H9 (cell line): ENCODE measurements at regions not wholly inside any gene's neighbourhood (a gene's known extent, or its start where the extent isn't known, plus 50 kb on each side); places are given as distances from the start of the nearest gene placed in this dataset.

Experiments used
- DNase-seq: peaks from one replicate; pipeline ENCODE4 v3.0.0-alpha.2; 2017
- H2AFZ ChIP-seq: one replicate; pipeline ENCODE4 v1.6.1; 2013; ENCODE audit warnings: mild to moderate bottlenecking, low read length, control low read depth, moderate library complexity
- H2AK5ac ChIP-seq: 2 replicates; pipeline ENCODE4 v1.6.1; 2013; ENCODE audit warnings: low read length, control low read depth, mixed read lengths; ENCODE audit not compliant: insufficient read length
- H2BK120ac ChIP-seq: one replicate; pipeline ENCODE4 v1.6.1; 2013; ENCODE audit warnings: low read depth, mild to moderate bottlenecking, low read length, control low read depth, inconsistent platforms; ENCODE audit not compliant: poor library complexity, severe bottlenecking
- H2BK12ac ChIP-seq: 2 replicates; pipeline ENCODE4 v1.6.1; 2013; ENCODE audit warnings: low read length, control low read depth, mixed read lengths, low read depth; ENCODE audit not compliant: insufficient read length
- H2BK15ac ChIP-seq: 2 replicates; pipeline ENCODE4 v1.6.1; 2013; ENCODE audit warnings: low read depth, low read length, control low read depth
- H2BK20ac ChIP-seq: one replicate; pipeline ENCODE4 v1.6.1; 2013; ENCODE audit warnings: low read depth, mild to moderate bottlenecking, low read length, control low read depth, inconsistent platforms; ENCODE audit not compliant: poor library complexity, severe bottlenecking
- H2BK5ac ChIP-seq: 2 replicates; pipeline ENCODE4 v1.6.1; 2013; ENCODE audit warnings: low read length, control low read depth, mixed read lengths; ENCODE audit not compliant: insufficient read length
- H3K14ac ChIP-seq: 2 replicates; pipeline ENCODE4 v1.6.1; 2013; ENCODE audit warnings: low read length, control low read depth; ENCODE audit not compliant: insufficient read depth
- H3K18ac ChIP-seq: 2 replicates; pipeline ENCODE4 v1.6.1; 2013; ENCODE audit warnings: low read depth, mild to moderate bottlenecking, mixed read lengths, low read length, control low read depth; ENCODE audit not compliant: insufficient read length
- H3K23ac ChIP-seq: 2 replicates; pipeline ENCODE4 v1.6.1; 2013; ENCODE audit warnings: low read length, control low read depth, mixed read lengths, low read depth; ENCODE audit not compliant: insufficient read length
- H3K23me2 ChIP-seq: 2 replicates; pipeline ENCODE4 v1.6.1; 2013; ENCODE audit warnings: low read depth, mild to moderate bottlenecking, mixed read lengths, low read length, control low read depth; ENCODE audit not compliant: insufficient read length, poor library complexity, severe bottlenecking
- H3K27ac ChIP-seq: 2 replicates; pipeline ENCODE4 v1.5.1; 2013; ENCODE audit warnings: low read length, control low read depth, mixed read lengths, low read depth; ENCODE audit not compliant: insufficient read length
- H3K27me3 ChIP-seq: 2 replicates; pipeline ENCODE4 v1.6.1; 2013; ENCODE audit warnings: low read length, control low read depth, inconsistent platforms; ENCODE audit not compliant: insufficient read depth
- H3K4ac ChIP-seq: 2 replicates; pipeline ENCODE4 v1.6.1; 2013; ENCODE audit warnings: low read depth, mild to moderate bottlenecking, control low read depth, inconsistent platforms, low read length, moderate library complexity
- H3K4me1 ChIP-seq: 2 replicates; pipeline ENCODE4 v1.6.1; 2013; ENCODE audit warnings: low read length, control low read depth, inconsistent platforms; ENCODE audit not compliant: insufficient read depth
- H3K4me2 ChIP-seq: 2 replicates; pipeline ENCODE4 v1.6.1; 2013; ENCODE audit warnings: low read length, control low read depth, mixed read lengths; ENCODE audit not compliant: insufficient read length, insufficient read depth
- H3K56ac ChIP-seq: 2 replicates; pipeline ENCODE4 v1.6.1; 2013; ENCODE audit warnings: low read depth, mild to moderate bottlenecking, mixed read lengths, low read length, control low read depth; ENCODE audit not compliant: insufficient read length
- H3K79me1 ChIP-seq: 2 replicates; pipeline ENCODE4 v1.6.1; 2013; ENCODE audit warnings: low read depth, mild to moderate bottlenecking, moderate library complexity, low read length, control low read depth, inconsistent platforms; ENCODE audit not compliant: insufficient read depth, poor library complexity, severe bottlenecking
- H3K79me2 ChIP-seq: 2 replicates; pipeline ENCODE4 v1.6.1; 2013; ENCODE audit warnings: low read length, control low read depth, inconsistent platforms; ENCODE audit not compliant: insufficient read depth
- H3K9ac ChIP-seq: 2 replicates; pipeline ENCODE4 v1.6.1; 2013; ENCODE audit warnings: low read length, control low read depth, mixed read lengths; ENCODE audit not compliant: insufficient read length; ENCODE audit errors: extremely low read depth
- H3K9me3 ChIP-seq: one replicate; pipeline ENCODE4 v1.6.1; 2013; ENCODE audit warnings: low read depth, low read length, inconsistent platforms; ENCODE audit not compliant: control insufficient read depth
- H3T11ph ChIP-seq: one replicate; pipeline ENCODE4 v1.6.1; 2013; ENCODE audit warnings: mild to moderate bottlenecking, low read length, control low read depth, inconsistent platforms
- H4K20me1 ChIP-seq: one replicate; pipeline ENCODE4 v1.6.1; 2013; ENCODE audit not compliant: control insufficient read depth, insufficient read length, insufficient read depth
- H4K5ac ChIP-seq: 2 replicates; pipeline ENCODE4 v1.6.1; 2013; ENCODE audit warnings: low read depth, mild to moderate bottlenecking, mixed read lengths, low read length, control low read depth; ENCODE audit not compliant: insufficient read length
- H4K8ac ChIP-seq: replicated peaks from 2 replicates; pipeline ENCODE4 v1.6.1; 2013; ENCODE audit warnings: low read length, control low read depth, mixed read lengths, low read depth; ENCODE audit not compliant: insufficient read length
- H4K91ac ChIP-seq: 2 replicates; pipeline ENCODE4 v1.6.1; 2013; ENCODE audit warnings: low read depth, mild to moderate bottlenecking, moderate library complexity, mixed read lengths, low read length, control low read depth; ENCODE audit not compliant: insufficient read length
- H3K27ac Mint-ChIP-seq, 3 experiments: 2 replicates in 2 of 3; 3 replicates in 1 of 3; pipeline ENCODE4 v1.8.0; 2020 to 2021; ENCODE audit warnings: mixed read lengths in 3 of 3, mild to moderate bottlenecking in 1 of 3, moderate library complexity in 1 of 3
- H3K27me3 Mint-ChIP-seq: 2 replicates; pipeline ENCODE4 v1.8.0; 2021; ENCODE audit warnings: low read depth, mild to moderate bottlenecking, moderate library complexity, mixed read lengths
- H3K36me3 Mint-ChIP-seq, 3 experiments: 2 replicates in 2 of 3; 3 replicates in 1 of 3; pipeline ENCODE4 v1.8.0; 2020 to 2021; ENCODE audit warnings: low read depth in 3 of 3, mixed read lengths in 3 of 3; ENCODE audit not compliant: insufficient read depth in 1 of 3
- H3K4me1 Mint-ChIP-seq, 2 experiments: 2 replicates each; pipeline ENCODE4 v1.8.0; 2020; ENCODE audit warnings: mixed read lengths in 2 of 2
- H3K4me3 Mint-ChIP-seq, 2 experiments: 2 replicates in 1 of 2; 3 replicates in 1 of 2; pipeline ENCODE4 v1.8.0; 2020 to 2021; ENCODE audit warnings: mild to moderate bottlenecking in 2 of 2, mixed read lengths in 2 of 2, moderate library complexity in 1 of 2
- H3K9me3 Mint-ChIP-seq, 2 experiments: 2 replicates in 1 of 2; 3 replicates in 1 of 2; pipeline ENCODE4 v1.8.0; 2020; ENCODE audit warnings: mild to moderate bottlenecking in 2 of 2, mixed read lengths in 2 of 2, moderate library complexity in 1 of 2
- WGBS: extraction: QIAGEN DNeasy Blood & Tissue Kit; methylation state at CpG from one replicate; pipeline ENCODE4 v1.1.7; 2013; ENCODE audit warnings: missing lambda C conversion rate, low lambda C conversion rate, mixed read lengths; ENCODE audit not compliant: insufficient read length; ENCODE audit errors: extremely low coverage; 5-methylcytosine and 5-hydroxymethylcytosine counted together
- TF ChIP-seq, protein P1 (sequence below): fragments of 200-600 bp; sonication (generic); conservative IDR thresholded peaks from 3 replicates; pipeline ENCODE4 v1.8.0; 2021; ENCODE audit warnings: antibody characterized with exemption, mild to moderate bottlenecking

- Histone ChIP-seq H2AK5ac (no peak overlapping the region), H3K56ac (no peak overlapping the region), H2BK15ac (no peak overlapping the region), H3K79me1 (no peaks in the 10 kb centered on the region), H3K4me1 (no peaks in the 10 kb centered on the region), H3K4me2 (no peak overlapping the region), H4K91ac (no peak overlapping the region), H3K27ac (no peak overlapping the region), H3K23me2 (no peaks in the 10 kb centered on the region), H3K14ac (no peak overlapping the region), H3K79me2 (no peaks in the 10 kb centered on the region), H4K20me1 (no peaks in the 10 kb centered on the region), H3K18ac (no peak overlapping the region), H2BK20ac (no peak overlapping the region), H2BK120ac (no peak overlapping the region), H2AFZ (no peak overlapping the region), H3K4ac (no peak overlapping the region), H2BK12ac (no peak overlapping the region), H3K23ac (no peak overlapping the region), H2BK5ac (no peak overlapping the region), H3K9ac (no peak overlapping the region), H3K9me3 (no peaks in the 10 kb centered on the region), H3K27me3 (no peaks in the 10 kb centered on the region), H4K5ac (no peak overlapping the region), H3T11ph (no peak overlapping the region), H4K8ac (no peak overlapping the region)
- no peaks in the 10 kb centered on the region for H3K9me3 Mint-ChIP-seq
- H3K4me1 Mint-ChIP-seq: peaks cover 9 to 22% of the 10 kb centered on the region in 2 experiments
- DNase-seq: no peak
- WGBS: no CpG with 5 or more reads among the region's 5 CpGs
- no peak overlapping the region for H3K27ac Mint-ChIP-seq
- no peaks in the 10 kb centered on the region; the same call in none of the 2 replicates for H3K27me3 Mint-ChIP-seq
- no peak overlapping the region for H3K4me3 Mint-ChIP-seq
- no peaks in the 10 kb centered on the region; a peak in 1 of 7 replicates for H3K36me3 Mint-ChIP-seq
- TF ChIP-seq, protein P1, sequence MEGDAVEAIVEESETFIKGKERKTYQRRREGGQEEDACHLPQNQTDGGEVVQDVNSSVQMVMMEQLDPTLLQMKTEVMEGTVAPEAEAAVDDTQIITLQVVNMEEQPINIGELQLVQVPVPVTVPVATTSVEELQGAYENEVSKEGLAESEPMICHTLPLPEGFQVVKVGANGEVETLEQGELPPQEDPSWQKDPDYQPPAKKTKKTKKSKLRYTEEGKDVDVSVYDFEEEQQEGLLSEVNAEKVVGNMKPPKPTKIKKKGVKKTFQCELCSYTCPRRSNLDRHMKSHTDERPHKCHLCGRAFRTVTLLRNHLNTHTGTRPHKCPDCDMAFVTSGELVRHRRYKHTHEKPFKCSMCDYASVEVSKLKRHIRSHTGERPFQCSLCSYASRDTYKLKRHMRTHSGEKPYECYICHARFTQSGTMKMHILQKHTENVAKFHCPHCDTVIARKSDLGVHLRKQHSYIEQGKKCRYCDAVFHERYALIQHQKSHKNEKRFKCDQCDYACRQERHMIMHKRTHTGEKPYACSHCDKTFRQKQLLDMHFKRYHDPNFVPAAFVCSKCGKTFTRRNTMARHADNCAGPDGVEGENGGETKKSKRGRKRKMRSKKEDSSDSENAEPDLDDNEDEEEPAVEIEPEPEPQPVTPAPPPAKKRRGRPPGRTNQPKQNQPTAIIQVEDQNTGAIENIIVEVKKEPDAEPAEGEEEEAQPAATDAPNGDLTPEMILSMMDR: no peak
Measured at GRCh38 chr10:121073728-121074127, 222.6 kb downstream of the WDR11 start.
